ENCODE measurements at regions not wholly inside any gene's neighbourhood (a gene's known extent, or its start where the extent isn't known, plus 50 kb on each side); places are given as distances from the start of the nearest gene placed in this dataset.
"Not testable (repeated sequence)": the region's sequence is repeated elsewhere in the genome, so short reads cannot be mapped to it uniquely, and the experiment has no call there.

DNA sequence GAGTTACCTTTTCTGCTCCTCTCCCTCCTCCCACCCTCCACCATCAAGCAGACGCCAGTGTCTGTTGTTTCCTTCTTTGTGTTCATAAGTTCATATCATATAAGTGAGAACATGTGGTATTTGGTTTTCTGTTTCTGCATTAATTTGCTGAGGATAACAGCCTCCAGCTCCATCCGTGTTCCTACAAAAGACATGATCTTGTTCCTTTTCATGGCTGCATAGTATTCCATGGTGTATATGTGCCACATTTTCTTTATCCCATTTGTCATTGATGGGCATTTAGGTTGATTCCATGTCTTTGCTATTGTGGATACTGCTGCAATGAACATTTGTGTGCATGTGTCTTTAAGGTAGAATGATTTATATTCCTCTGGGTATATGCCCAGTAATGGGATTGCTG is 74.5 kb downstream of the KBTBD8 start:
- TF ChIP-seq EZH2phosphoT487 (IDR thresholded peaks at IDR 0.05; ENCODE audit: borderline replicate concordance, low read length); EZH2 (IDR thresholded peaks at IDR 0.05; ENCODE audit: low read length, unreplicated experiment): not testable (repeated sequence)
- TF ChIP-seq, protein P1, sequence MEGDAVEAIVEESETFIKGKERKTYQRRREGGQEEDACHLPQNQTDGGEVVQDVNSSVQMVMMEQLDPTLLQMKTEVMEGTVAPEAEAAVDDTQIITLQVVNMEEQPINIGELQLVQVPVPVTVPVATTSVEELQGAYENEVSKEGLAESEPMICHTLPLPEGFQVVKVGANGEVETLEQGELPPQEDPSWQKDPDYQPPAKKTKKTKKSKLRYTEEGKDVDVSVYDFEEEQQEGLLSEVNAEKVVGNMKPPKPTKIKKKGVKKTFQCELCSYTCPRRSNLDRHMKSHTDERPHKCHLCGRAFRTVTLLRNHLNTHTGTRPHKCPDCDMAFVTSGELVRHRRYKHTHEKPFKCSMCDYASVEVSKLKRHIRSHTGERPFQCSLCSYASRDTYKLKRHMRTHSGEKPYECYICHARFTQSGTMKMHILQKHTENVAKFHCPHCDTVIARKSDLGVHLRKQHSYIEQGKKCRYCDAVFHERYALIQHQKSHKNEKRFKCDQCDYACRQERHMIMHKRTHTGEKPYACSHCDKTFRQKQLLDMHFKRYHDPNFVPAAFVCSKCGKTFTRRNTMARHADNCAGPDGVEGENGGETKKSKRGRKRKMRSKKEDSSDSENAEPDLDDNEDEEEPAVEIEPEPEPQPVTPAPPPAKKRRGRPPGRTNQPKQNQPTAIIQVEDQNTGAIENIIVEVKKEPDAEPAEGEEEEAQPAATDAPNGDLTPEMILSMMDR (conservative IDR thresholded peaks at IDR 0.05; ENCODE audit: low read depth, low read length), result not testable (repeated sequence)

Measured in PC-3 (cell line).